ENCODE measurements at regions not wholly inside any gene's neighbourhood (a gene's known extent, or its start where the extent isn't known, plus 50 kb on each side); places are given as distances from the start of the nearest gene placed in this dataset.
A peak's percentile ranks its signal among the peaks of the same experiment; 100 is the strongest.

GRCh38 chr12:75935539-75936242, 95.9 kb downstream of the PHLDA1 start:
- Histone ChIP-seq H3K27ac (no peak overlapping the region), H3K4me1 (ENCODE audit: low read depth) (peaks cover 33% of the 10 kb centered on the region), H3K27me3 (peaks cover 5% of the 10 kb centered on the region), H3K9me3 (ENCODE audit: low read depth) (no peaks in the 10 kb centered on the region), H3K4me3 (no peak overlapping the region), H3K36me3 (no peaks in the 10 kb centered on the region)
- no peak for TF ChIP-seq CTCF (IDR thresholded peaks at IDR 0.05; ENCODE audit: low read depth, low read length)
- DNase-seq (ENCODE audit: low read depth in 1 of 2, low spot score in 1 of 2) = no peak

- H3K4me3 ChIP-seq = no peak overlapping the region
- peaks cover 24% of the 10 kb centered on the region for H3K4me1 ChIP-seq (ENCODE audit: low read depth)
- H3K27me3 ChIP-seq = peaks cover 8% of the 10 kb centered on the region
- no peak for TF ChIP-seq CTCF (IDR thresholded peaks at IDR 0.05; ENCODE audit: low read depth, low read length)
- H3K9me3 ChIP-seq (ENCODE audit: low read depth) = no peaks in the 10 kb centered on the region
- DNase-seq (ENCODE audit: low read depth in 1 of 2, low spot score in 1 of 2) = peak in 1 of 2 donors; percentile 90
- H3K36me3 ChIP-seq = no peaks in the 10 kb centered on the region
- H3K27ac ChIP-seq = no peak overlapping the region
These were observed 98.5 kb downstream of the PHLDA1 start for GRCh38 chr12:75933101-75933500.

- Histone ChIP-seq H3K4me3 (no peak overlapping the region), H3K4me1 (ENCODE audit: low read depth) (peaks cover 16% of the 10 kb centered on the region), H3K9me3 (ENCODE audit: low read depth) (no peaks in the 10 kb centered on the region), H3K36me3 (no peaks in the 10 kb centered on the region), H3K27ac (no peak overlapping the region), H3K27me3 (peaks cover 8% of the 10 kb centered on the region)
- no peak for DNase-seq (ENCODE audit: low read depth in 1 of 2, low spot score in 1 of 2)
- TF ChIP-seq CTCF (IDR thresholded peaks at IDR 0.05; ENCODE audit: low read depth, low read length) = no peak
These were observed 99.3 kb downstream of the PHLDA1 start for GRCh38 chr12:75932241-75932640.

- H3K9me3 ChIP-seq (ENCODE audit: low read depth) = no peaks in the 10 kb centered on the region
- no peaks in the 10 kb centered on the region for H3K36me3 ChIP-seq
- no peak overlapping the region for H3K27ac ChIP-seq
- DNase-seq (ENCODE audit: low read depth in 1 of 2, low spot score in 1 of 2) = peak in 1 of 2 donors; percentile 62
- no peaks in the 10 kb centered on the region for H3K4me1 ChIP-seq (ENCODE audit: low read depth)
- no peak overlapping the region for H3K4me3 ChIP-seq
- TF ChIP-seq CTCF (IDR thresholded peaks at IDR 0.05; ENCODE audit: low read depth, low read length) = no peak
- no peaks in the 10 kb centered on the region for H3K27me3 ChIP-seq
These were observed 107.5 kb downstream of the PHLDA1 start for GRCh38 chr12:75923964-75924666.

- Histone ChIP-seq H3K27ac (no peak overlapping the region), H3K36me3 (no peaks in the 10 kb centered on the region), H3K27me3 (no peaks in the 10 kb centered on the region), H3K4me1 (ENCODE audit: low read depth) (no peaks in the 10 kb centered on the region), H3K9me3 (ENCODE audit: low read depth) (no peaks in the 10 kb centered on the region), H3K4me3 (no peak overlapping the region)
- no peak for TF ChIP-seq CTCF (IDR thresholded peaks at IDR 0.05; ENCODE audit: low read depth, low read length)
- DNase-seq (ENCODE audit: low read depth in 1 of 2, low spot score in 1 of 2) = no peak
These were observed 108.5 kb downstream of the PHLDA1 start for GRCh38 chr12:75922944-75923642.
